CD14-positive monocyte (primary cell): ENCODE measurements at regions not wholly inside any gene's neighbourhood (a gene's known extent, or its start where the extent isn't known, plus 50 kb on each side); places are given as distances from the start of the nearest gene placed in this dataset.

ENCODE experiments used
- DNase-seq, 3 donors: peaks; one replicate each; pipeline ENCODE4 v3.0.0-alpha.2; 2011 to 2022
- H2AFZ ChIP-seq: 2 replicates; pipeline ENCODE4 v1.6.0; 2012; ENCODE audit warnings: mild to moderate bottlenecking, low read depth, low read length, inconsistent platforms; ENCODE audit not compliant: insufficient read depth, poor library complexity, severe bottlenecking
- H3K27ac ChIP-seq, 2 donors: 1 replicate in 1 of 2; 2 replicates in 1 of 2; pipeline ENCODE4 v1.5.1; 2012 to 2013; ENCODE audit warnings: low read length in 2 of 2, control low read depth in 1 of 2, inconsistent platforms in 1 of 2, low read depth in 1 of 2, mild to moderate bottlenecking in 1 of 2
- H3K27me3 ChIP-seq, 2 donors: one replicate each; pipeline versions ENCODE4 v1.6.0 to v1.6.1; 2011 to 2013; ENCODE audit warnings: low read length in 2 of 2; ENCODE audit not compliant: control insufficient read depth in 2 of 2, insufficient read depth in 2 of 2
- H3K36me3 ChIP-seq, 2 donors: replicated peaks in 1 of 2; 1 replicate in 1 of 2; 2 replicates in 1 of 2; pipeline versions ENCODE4 v1.5.1 to v1.6.1; 2012 to 2013; ENCODE audit warnings: low read length in 2 of 2, control low read depth in 1 of 2, inconsistent platforms in 1 of 2, mild to moderate bottlenecking in 1 of 2; ENCODE audit not compliant: insufficient read depth in 2 of 2, control insufficient read depth in 1 of 2
- H3K4me1 ChIP-seq, 2 donors: 1 replicate in 1 of 2; 2 replicates in 1 of 2; pipeline versions ENCODE4 v1.5.1 to v1.6.1; 2012 to 2013; ENCODE audit warnings: low read length in 2 of 2, control low read depth in 1 of 2, inconsistent platforms in 1 of 2, mild to moderate bottlenecking in 1 of 2, moderate library complexity in 1 of 2; ENCODE audit not compliant: insufficient read depth in 2 of 2, control insufficient read depth in 1 of 2
- H3K4me2 ChIP-seq: replicated peaks from 2 replicates; pipeline ENCODE3; 2012; ENCODE audit warnings: low read length, moderate library complexity, mild to moderate bottlenecking; ENCODE audit not compliant: poor library complexity, severe bottlenecking; ENCODE audit errors: extremely low read depth
- H3K4me3 ChIP-seq, 3 experiments: fragments of 200-600 bp in 1 of 3; sonication (generic) in 1 of 3; replicated peaks in 1 of 3; 1 replicate in 2 of 3; 2 replicates in 1 of 3; pipeline ENCODE4 v1.5.1; 2011 to 2013; ENCODE audit warnings: low read length in 3 of 3, mild to moderate bottlenecking in 3 of 3, control low read depth in 2 of 3, low read depth in 2 of 3, inconsistent platforms in 1 of 3, moderate library complexity in 1 of 3
- H3K79me2 ChIP-seq: 2 replicates; pipeline ENCODE4 v1.6.0; 2012; ENCODE audit warnings: mild to moderate bottlenecking, control low read depth, inconsistent platforms, low read length, moderate library complexity; ENCODE audit not compliant: insufficient read depth
- H3K9ac ChIP-seq: 2 replicates; pipeline ENCODE4 v1.6.0; 2017; ENCODE audit warnings: low read length, mild to moderate bottlenecking; ENCODE audit not compliant: insufficient read depth, poor library complexity, severe bottlenecking
- H3K9me3 ChIP-seq, 2 donors: replicated peaks in 1 of 2; 1 replicate in 1 of 2; 2 replicates in 1 of 2; pipeline versions ENCODE4 v1.5.1 to v1.6.1; 2012 to 2013; ENCODE audit warnings: low read length in 2 of 2, control low read depth in 1 of 2; ENCODE audit not compliant: control insufficient read depth in 1 of 2, insufficient read depth in 1 of 2
- H4K20me1 ChIP-seq: 2 replicates; pipeline ENCODE4 v1.6.0; 2012; ENCODE audit warnings: mild to moderate bottlenecking, low read length, control low read depth, moderate library complexity; ENCODE audit not compliant: insufficient read depth
- H3K27ac Mint-ChIP-seq, 7 donors: one replicate each; pipeline ENCODE4 v1.8.0; 2020; ENCODE audit warnings: mild to moderate bottlenecking in 7 of 7, mixed read lengths in 7 of 7, moderate library complexity in 6 of 7, inconsistent platforms in 2 of 7
- H3K27me3 Mint-ChIP-seq, 3 donors: one replicate each; pipeline ENCODE4 v1.8.0; 2021 to 2022; ENCODE audit warnings: low read depth in 3 of 3, mild to moderate bottlenecking in 3 of 3, mixed read lengths in 3 of 3, moderate library complexity in 3 of 3, inconsistent platforms in 1 of 3
- H3K36me3 Mint-ChIP-seq, 2 donors: one replicate each; pipeline ENCODE4 v1.8.0; 2020; ENCODE audit warnings: mixed read lengths in 2 of 2, inconsistent platforms in 1 of 2, mild to moderate bottlenecking in 1 of 2
- H3K4me1 Mint-ChIP-seq: one replicate; pipeline ENCODE4 v1.8.0; 2020; ENCODE audit warnings: mild to moderate bottlenecking, mixed read lengths
- H3K4me3 Mint-ChIP-seq, 2 donors: one replicate each; pipeline ENCODE4 v1.8.0; 2020; ENCODE audit warnings: mild to moderate bottlenecking in 2 of 2, mixed read lengths in 2 of 2, moderate library complexity in 1 of 2
- H3K9me3 Mint-ChIP-seq, 7 donors: one replicate each; pipeline ENCODE4 v1.8.0; 2020 to 2022; ENCODE audit warnings: mixed read lengths in 7 of 7, mild to moderate bottlenecking in 6 of 7, moderate library complexity in 6 of 7, inconsistent platforms in 2 of 7
- WGBS: methylation state at CpG from one replicate; pipeline ENCODE4 v1.1.5; 2013; ENCODE audit warnings: missing lambda C conversion rate; ENCODE audit not compliant: insufficient coverage; 5-methylcytosine and 5-hydroxymethylcytosine counted together
- intact Hi-C, 2 donors: fragments of 100-400 bp; cut with micrococcal nuclease; formaldehyde crosslinking; loops; one replicate each; pipeline versions ENCODE4 v1.15.0 to v1.15.1; 2023
- TF ChIP-seq, protein P1 (sequence below): fragments of 200-600 bp; IDR thresholded peaks from one replicate; pipeline ENCODE4 v1.8.0; 2022; ENCODE audit warnings: antibody characterized with exemption, mild to moderate bottlenecking

DNA sequence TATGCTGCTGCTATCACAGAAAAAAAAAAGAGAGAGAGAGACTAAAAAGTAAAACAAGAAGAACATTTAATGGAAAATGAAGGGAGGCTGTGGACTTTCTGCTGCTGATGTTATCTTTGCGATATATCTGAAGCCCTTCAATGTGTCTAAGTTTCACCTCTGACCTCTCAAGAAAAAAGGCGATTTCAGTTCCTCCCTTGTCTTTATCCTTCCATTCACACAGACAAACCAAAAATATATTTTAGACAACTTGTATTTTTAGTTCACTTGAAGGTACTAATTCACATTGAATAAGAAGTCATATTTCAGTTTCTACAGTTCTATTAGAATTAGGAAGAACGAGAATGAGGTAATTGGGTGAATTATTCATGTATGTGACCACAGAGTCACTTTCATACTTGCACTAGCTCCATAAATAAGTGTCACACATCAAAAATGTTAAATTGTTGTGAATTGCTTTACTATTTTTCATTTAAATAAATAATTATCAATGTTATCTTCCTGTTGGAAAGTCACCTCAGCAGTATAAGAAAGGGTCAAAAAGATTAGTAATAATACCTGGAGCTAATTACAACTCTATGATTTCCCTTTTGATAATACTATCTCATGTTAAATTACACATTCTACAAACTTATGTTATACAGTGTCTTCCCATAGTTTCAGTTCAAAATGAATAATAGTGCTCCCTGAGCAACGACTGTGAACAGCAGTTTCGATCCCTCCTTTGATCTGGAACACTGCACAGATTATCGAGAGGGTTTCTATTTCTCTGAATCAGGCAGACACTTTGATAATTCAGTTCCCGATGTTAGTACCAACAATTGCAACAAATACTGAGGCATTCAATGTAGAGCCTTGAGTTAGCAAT lies 85.2 kb upstream of the PLCB4 start:
- Histone ChIP-seq H4K20me1 (no peaks in the 10 kb centered on the region), H3K4me1 (no peaks in the 10 kb centered on the region), H3K27ac (no peak overlapping the region), H3K36me3 (no peaks in the 10 kb centered on the region), H3K4me3 (no peak overlapping the region), H3K9me3 (no peaks in the 10 kb centered on the region), H3K4me2 (no peak overlapping the region), H3K9ac (no peak overlapping the region), H3K27me3 (no peaks in the 10 kb centered on the region), H2AFZ (no peak overlapping the region), H3K79me2 (no peaks in the 10 kb centered on the region)
- Mint-ChIP-seq H3K4me3 (no peak overlapping the region), H3K27me3 (no peaks in the 10 kb centered on the region), H3K36me3 (no peaks in the 10 kb centered on the region), H3K4me1 (no peaks in the 10 kb centered on the region), H3K9me3 (peaks cover 0 to 3% (median 0%) of the 10 kb centered on the region in 7 donors), H3K27ac (no peak overlapping the region)
- TF ChIP-seq, protein P1, sequence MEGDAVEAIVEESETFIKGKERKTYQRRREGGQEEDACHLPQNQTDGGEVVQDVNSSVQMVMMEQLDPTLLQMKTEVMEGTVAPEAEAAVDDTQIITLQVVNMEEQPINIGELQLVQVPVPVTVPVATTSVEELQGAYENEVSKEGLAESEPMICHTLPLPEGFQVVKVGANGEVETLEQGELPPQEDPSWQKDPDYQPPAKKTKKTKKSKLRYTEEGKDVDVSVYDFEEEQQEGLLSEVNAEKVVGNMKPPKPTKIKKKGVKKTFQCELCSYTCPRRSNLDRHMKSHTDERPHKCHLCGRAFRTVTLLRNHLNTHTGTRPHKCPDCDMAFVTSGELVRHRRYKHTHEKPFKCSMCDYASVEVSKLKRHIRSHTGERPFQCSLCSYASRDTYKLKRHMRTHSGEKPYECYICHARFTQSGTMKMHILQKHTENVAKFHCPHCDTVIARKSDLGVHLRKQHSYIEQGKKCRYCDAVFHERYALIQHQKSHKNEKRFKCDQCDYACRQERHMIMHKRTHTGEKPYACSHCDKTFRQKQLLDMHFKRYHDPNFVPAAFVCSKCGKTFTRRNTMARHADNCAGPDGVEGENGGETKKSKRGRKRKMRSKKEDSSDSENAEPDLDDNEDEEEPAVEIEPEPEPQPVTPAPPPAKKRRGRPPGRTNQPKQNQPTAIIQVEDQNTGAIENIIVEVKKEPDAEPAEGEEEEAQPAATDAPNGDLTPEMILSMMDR: no peak
- WGBS: 95% methylated on average over 2 of the region's 7 CpGs
- intact Hi-C loops: no loop called here
- DNase-seq: no peak

DNA sequence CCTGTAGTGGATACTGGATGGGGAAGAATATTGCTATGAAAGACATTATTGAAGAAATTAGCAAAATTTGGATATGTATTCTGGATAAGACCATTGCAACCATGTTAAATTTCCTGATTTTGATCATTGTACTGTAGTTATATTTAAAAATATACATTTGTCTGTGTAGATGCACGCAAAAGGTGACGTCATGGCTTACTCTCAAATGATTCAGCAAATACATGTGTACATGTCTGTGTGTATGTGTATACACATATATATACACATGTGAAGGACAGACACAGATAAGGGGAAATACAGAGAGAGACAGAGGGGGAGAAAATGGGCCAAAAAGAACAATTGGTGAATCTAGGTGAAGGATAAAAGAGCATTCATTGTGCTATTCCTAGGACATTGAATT lies 82.3 kb upstream of the PLCB4 start:
- Histone ChIP-seq H3K79me2 (no peaks in the 10 kb centered on the region), H4K20me1 (no peaks in the 10 kb centered on the region), H3K4me3 (no peak overlapping the region), H3K27me3 (no peaks in the 10 kb centered on the region), H3K27ac (no peak overlapping the region), H3K9ac (no peak overlapping the region), H3K36me3 (no peaks in the 10 kb centered on the region), H3K9me3 (no peaks in the 10 kb centered on the region), H3K4me2 (no peak overlapping the region), H2AFZ (no peak overlapping the region), H3K4me1 (no peaks in the 10 kb centered on the region)
- no peaks in the 10 kb centered on the region for H3K4me1 Mint-ChIP-seq
- H3K4me3 Mint-ChIP-seq: no peak overlapping the region
- H3K27ac Mint-ChIP-seq: no peak overlapping the region
- no CpG with 5 or more reads among the region's 2 CpGs for WGBS
- intact Hi-C loops: no loop called here
- H3K36me3 Mint-ChIP-seq: no peaks in the 10 kb centered on the region
- no peaks in the 10 kb centered on the region for H3K27me3 Mint-ChIP-seq
- TF ChIP-seq, protein P1: no peak
- peaks cover 0 to 3% (median 0%) of the 10 kb centered on the region in 7 donors for H3K9me3 Mint-ChIP-seq
- DNase-seq: no peak
